Activated CD4-positive, alpha-beta T cell treated with anti-CD3 and anti-CD28 coated beads, Interleukin-2, amount 10 ng/mL, durations not matched to agents 24 days and 14 days (primary cell): ENCODE measurements at regions not wholly inside any gene's neighbourhood (a gene's known extent, or its start where the extent isn't known, plus 50 kb on each side); places are given as distances from the start of the nearest gene placed in this dataset.

Source experiments
- DNase-seq: peaks from one replicate; pipeline ENCODE4 v3.0.0; 2022
- H3K27ac Mint-ChIP-seq: one replicate; pipeline ENCODE4 v1.8.0; 2022; ENCODE audit warnings: mild to moderate bottlenecking, mixed read lengths
- H3K27me3 Mint-ChIP-seq: one replicate; pipeline ENCODE4 v1.8.0; 2022; ENCODE audit warnings: mixed read lengths
- H3K36me3 Mint-ChIP-seq: one replicate; pipeline ENCODE4 v1.8.0; 2022; ENCODE audit warnings: low read depth, mild to moderate bottlenecking, mixed read lengths
- H3K4me1 Mint-ChIP-seq: one replicate; pipeline ENCODE4 v1.8.0; 2021; ENCODE audit warnings: mixed read lengths
- H3K4me3 Mint-ChIP-seq: one replicate; pipeline ENCODE4 v1.8.0; 2022; ENCODE audit warnings: mild to moderate bottlenecking, moderate library complexity, mixed read lengths
- H3K9me3 Mint-ChIP-seq: one replicate; pipeline ENCODE4 v1.8.0; 2021; ENCODE audit warnings: mixed read lengths
- intact Hi-C: fragments of 100-400 bp; cut with micrococcal nuclease; formaldehyde crosslinking; loops from one replicate; pipeline ENCODE4 v1.15.1; 2023

DNA sequence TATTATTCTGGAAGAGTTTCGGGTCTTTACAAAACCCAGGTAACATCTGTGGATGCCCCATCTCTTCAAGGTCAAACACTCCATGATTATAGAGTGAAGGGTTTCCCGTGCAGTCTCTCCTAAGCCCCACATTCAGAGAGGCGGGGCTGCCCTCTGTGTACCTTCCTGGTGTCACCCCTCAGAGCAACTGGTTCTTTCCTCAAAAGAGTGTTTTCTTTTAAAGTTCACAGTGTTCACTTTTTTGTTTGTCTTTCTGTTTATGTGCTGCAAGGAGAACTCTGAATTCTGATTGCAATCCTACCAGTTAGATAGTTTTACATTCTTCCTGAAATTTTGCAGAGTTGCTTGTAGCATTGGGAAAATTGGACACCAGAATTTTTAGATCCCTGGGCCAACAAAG, 190.2 kb downstream of the ADAMTS15 start:
- H3K4me3 Mint-ChIP-seq, result no peak overlapping the region
- intact Hi-C loops, result no loop called here
- H3K4me1 Mint-ChIP-seq, result peaks cover 32% of the 10 kb centered on the region
- no peaks in the 10 kb centered on the region for H3K27me3 Mint-ChIP-seq
- no peaks in the 10 kb centered on the region for H3K9me3 Mint-ChIP-seq
- H3K27ac Mint-ChIP-seq, result no peak overlapping the region
- H3K36me3 Mint-ChIP-seq, result no peaks in the 10 kb centered on the region
- no peak for DNase-seq

DNA sequence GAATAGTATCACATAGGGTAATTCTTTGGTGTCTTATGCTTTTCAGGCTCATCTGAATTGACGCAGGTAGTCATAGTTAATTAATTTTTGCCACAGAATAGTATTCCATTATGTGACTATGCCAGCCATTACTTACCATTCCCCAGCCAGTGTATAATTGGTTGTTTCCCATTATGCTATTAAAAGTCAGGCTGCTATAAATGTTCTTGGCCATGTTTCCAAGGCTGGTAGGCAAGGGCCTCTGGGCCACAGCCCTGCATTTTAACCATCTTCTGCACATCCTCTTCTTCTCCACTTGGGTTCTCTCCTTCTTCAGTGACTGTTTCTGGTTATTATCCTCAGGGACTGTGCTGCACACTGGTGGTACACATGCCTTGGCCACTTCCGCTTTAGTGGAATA, 190.9 kb downstream of the ADAMTS15 start:
- H3K36me3 Mint-ChIP-seq, result no peaks in the 10 kb centered on the region
- no peaks in the 10 kb centered on the region for H3K27me3 Mint-ChIP-seq
- H3K4me1 Mint-ChIP-seq, result peaks cover 25% of the 10 kb centered on the region
- no peak overlapping the region for H3K4me3 Mint-ChIP-seq
- H3K27ac Mint-ChIP-seq, result no peak overlapping the region
- DNase-seq, result no peak
- H3K9me3 Mint-ChIP-seq, result no peaks in the 10 kb centered on the region
- intact Hi-C loops, result no loop called here

DNA sequence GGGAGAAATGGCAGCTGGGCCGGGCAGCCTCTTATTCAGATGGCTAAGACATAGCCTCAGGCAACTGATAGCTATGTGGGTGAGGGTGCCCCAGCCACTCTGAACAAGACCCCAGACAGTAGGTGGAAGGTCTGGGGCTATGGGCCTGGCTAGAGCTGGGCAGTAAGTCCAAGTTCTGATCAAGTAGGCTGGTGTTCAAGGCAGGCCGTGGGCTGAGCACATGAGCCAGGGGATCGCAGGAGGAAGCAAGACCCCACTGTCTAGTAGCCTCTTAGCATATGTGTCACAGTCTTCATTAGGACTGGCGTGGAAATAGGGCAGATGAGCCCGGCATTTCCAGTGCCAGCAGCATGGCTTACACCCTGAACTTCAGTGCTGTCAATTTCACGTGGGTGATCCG, 192.1 kb downstream of the ADAMTS15 start:
- no peaks in the 10 kb centered on the region for H3K9me3 Mint-ChIP-seq

DNA sequence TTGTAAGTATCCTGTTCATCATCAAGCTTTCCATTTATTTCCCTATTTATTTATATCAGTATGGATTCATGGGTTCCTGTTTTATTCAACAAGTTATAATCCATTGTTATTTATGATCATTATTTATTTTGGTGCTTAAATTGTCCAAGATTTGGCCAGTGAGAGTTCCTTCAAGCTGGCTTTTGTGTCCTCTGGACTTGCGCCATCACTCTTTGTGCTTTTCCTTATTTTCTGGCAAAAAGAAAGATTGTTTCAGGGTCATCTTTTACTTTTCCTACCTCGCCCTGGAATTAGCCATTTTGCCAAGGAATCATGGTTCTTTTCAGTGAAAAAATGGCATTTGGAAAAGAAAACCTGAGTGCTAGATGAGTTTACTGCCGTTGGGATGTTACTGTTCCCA, 193.4 kb downstream of the ADAMTS15 start:
- no peak overlapping the region for H3K4me3 Mint-ChIP-seq

More for the DNA sequence above, 192.1 kb downstream of the ADAMTS15 start:
- DNase-seq, result no peak
- Mint-ChIP-seq H3K27ac (no peak overlapping the region), H3K4me3 (no peak overlapping the region), H3K4me1 (peaks cover 16% of the 10 kb centered on the region), H3K27me3 (no peaks in the 10 kb centered on the region), H3K36me3 (no peaks in the 10 kb centered on the region)
- intact Hi-C loops, result no loop called here

DNA sequence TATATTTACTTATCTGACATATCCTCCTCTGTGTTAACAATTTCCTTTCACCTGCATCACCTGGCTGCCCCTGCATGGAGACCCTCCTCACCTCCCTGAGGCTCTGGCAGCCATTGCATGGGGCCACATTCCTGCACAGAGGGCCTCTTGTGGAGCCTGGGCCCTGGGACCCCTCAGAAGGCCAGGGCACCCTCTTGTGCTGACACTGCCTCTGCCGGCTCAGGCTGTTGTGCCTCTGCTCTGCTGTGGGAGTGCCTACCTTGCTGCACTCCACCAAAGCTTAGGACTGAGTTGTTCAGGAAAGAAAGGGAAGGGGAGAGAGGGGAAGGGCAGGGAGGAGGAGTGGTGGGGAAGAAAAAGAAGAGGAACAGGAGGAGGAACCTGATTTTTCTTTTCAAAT, 194.5 kb downstream of the ADAMTS15 start:
- Mint-ChIP-seq H3K27me3 (no peaks in the 10 kb centered on the region), H3K36me3 (no peaks in the 10 kb centered on the region), H3K4me3 (no peak overlapping the region), H3K9me3 (no peaks in the 10 kb centered on the region), H3K4me1 (no peaks in the 10 kb centered on the region), H3K27ac (no peak overlapping the region)
- no peak for DNase-seq
- intact Hi-C loops, result no loop called here

More for the DNA sequence above, 193.4 kb downstream of the ADAMTS15 start:
- Mint-ChIP-seq H3K4me1 (peaks cover 8% of the 10 kb centered on the region), H3K9me3 (no peaks in the 10 kb centered on the region), H3K27me3 (no peaks in the 10 kb centered on the region), H3K27ac (no peak overlapping the region), H3K36me3 (no peaks in the 10 kb centered on the region)
- intact Hi-C loops, result no loop called here
- no peak for DNase-seq

DNA sequence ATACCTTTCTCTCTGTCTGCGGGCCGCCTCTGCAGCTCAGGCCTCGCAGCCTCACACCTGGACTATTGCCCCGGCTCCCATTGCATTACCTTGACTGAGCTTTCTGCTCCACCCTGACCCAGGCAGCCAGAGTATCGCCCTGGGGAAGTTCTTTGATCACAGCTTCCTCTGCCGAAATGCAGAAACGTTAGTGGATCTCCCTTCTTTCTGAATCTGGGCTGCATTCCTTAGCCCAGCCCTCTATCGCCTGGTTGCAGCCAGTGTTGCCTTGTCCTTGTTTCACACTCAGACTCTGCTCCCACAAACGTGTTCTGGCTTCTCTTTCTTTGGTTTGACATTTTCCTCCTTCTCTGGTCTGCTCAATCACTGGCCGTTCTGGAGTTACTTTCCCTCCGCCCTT, 195.7 kb downstream of the ADAMTS15 start:
- intact Hi-C loops, result no loop called here
- no peaks in the 10 kb centered on the region for H3K9me3 Mint-ChIP-seq
- no peaks in the 10 kb centered on the region for H3K4me1 Mint-ChIP-seq
- H3K36me3 Mint-ChIP-seq, result no peaks in the 10 kb centered on the region
- no peak for DNase-seq
- no peak overlapping the region for H3K27ac Mint-ChIP-seq
- no peak overlapping the region for H3K4me3 Mint-ChIP-seq
- H3K27me3 Mint-ChIP-seq, result no peaks in the 10 kb centered on the region

DNA sequence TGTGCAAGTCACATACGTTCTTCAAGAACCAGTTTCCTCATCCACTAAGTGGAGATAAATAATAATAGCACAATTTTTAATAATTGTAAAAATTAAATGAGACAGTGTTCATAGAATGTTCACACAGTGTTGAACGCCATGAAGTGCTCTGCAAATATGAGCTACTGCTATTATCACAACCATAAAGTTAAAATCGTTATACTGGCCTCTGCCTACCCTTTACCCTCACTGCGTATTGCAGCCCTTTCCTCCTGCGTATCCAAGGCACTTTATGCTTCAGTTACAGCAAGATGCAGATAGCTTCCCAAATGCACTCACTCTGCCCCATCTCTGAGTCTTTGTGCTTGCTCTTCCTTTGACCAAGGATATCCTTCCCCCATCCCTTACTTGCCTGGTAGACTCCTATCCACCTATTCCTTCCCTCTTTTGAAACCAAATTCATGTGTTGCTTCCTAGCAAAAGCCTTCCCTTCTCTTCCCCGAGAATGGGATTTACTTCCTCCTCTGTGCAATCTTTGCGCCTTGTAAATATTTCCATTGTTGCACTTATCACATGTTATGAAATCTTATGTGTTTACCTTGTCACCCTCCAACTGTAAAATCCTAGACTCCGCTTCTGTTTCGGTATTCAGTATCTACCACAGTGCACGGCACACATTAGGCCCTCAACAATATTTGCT, 196.9 kb downstream of the ADAMTS15 start:
- Mint-ChIP-seq H3K4me1 (no peaks in the 10 kb centered on the region), H3K4me3 (no peak overlapping the region), H3K36me3 (no peaks in the 10 kb centered on the region), H3K9me3 (no peaks in the 10 kb centered on the region), H3K27ac (no peak overlapping the region), H3K27me3 (no peaks in the 10 kb centered on the region)
- intact Hi-C loops, result no loop called here
- DNase-seq, result no peak

DNA sequence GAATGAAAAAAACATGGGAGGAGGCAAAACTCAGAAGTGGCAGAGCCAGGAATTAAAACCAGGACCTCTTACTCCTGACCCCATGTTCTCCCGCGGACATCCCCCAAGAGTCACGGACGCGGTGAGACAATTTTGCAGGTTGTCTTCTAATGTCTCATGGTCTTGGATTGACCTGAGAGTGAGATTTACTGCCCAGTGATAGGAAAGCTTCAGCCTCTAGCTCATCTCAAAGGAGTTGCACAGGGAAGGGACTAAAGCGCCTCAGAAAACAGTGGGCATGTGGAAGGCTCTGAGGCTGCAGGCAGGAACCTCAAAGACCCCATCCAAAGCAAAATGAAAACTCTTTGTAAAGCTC, 197.4 kb downstream of the ADAMTS15 start:
- Mint-ChIP-seq H3K27ac (no peak overlapping the region), H3K9me3 (no peaks in the 10 kb centered on the region), H3K27me3 (no peaks in the 10 kb centered on the region), H3K4me3 (no peak overlapping the region), H3K36me3 (no peaks in the 10 kb centered on the region), H3K4me1 (no peaks in the 10 kb centered on the region)
- no peak for DNase-seq
- intact Hi-C loops, result no loop called here

DNA sequence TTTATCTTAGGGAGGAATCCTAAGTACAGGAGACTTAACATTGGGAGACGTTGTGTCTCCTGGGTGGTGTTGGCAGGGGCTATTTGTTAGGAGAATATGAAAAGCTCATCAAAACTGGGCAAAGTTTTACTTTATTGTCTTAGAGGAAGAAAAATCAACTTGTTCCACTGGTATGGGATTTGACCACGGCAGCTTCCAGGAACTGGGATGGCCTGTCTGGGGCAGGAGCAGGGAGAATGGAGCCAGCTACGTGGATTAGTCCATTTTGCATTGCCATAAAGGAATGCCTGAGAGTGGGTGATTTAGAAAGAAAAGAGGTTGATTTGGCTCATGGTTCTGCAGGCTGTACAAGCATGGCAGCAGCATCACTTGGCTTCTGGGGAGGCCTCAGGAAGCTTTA, 198.4 kb downstream of the ADAMTS15 start:
- intact Hi-C loops, result no loop called here
- H3K4me1 Mint-ChIP-seq, result no peaks in the 10 kb centered on the region
- H3K9me3 Mint-ChIP-seq, result no peaks in the 10 kb centered on the region
- no peak overlapping the region for H3K27ac Mint-ChIP-seq
- no peak for DNase-seq
- H3K36me3 Mint-ChIP-seq, result no peaks in the 10 kb centered on the region
- H3K4me3 Mint-ChIP-seq, result no peak overlapping the region
- H3K27me3 Mint-ChIP-seq, result no peaks in the 10 kb centered on the region

DNA sequence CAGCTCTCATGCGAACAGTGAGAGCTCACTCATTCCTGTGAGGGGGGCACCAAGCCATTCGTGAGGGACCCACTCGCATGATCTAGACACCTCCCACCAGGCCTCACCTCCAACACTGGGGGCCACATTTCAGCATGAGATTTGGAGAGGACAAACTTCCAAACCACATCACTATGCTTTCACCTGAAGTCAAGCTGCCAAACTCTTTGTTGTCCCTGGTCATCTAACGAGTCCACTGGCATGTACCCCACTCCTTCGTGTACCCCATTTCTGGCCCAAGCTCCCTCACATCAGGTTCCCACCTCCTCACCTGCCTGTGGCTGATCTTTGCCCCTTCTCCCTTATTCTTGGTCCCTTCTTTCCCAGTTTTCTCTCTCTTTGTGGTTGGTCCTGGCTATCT, 198.9 kb downstream of the ADAMTS15 start:
- Mint-ChIP-seq H3K27ac (no peak overlapping the region), H3K4me3 (no peak overlapping the region), H3K27me3 (no peaks in the 10 kb centered on the region), H3K36me3 (no peaks in the 10 kb centered on the region), H3K4me1 (no peaks in the 10 kb centered on the region), H3K9me3 (no peaks in the 10 kb centered on the region)
- intact Hi-C loops, result no loop called here
- DNase-seq, result no peak

DNA sequence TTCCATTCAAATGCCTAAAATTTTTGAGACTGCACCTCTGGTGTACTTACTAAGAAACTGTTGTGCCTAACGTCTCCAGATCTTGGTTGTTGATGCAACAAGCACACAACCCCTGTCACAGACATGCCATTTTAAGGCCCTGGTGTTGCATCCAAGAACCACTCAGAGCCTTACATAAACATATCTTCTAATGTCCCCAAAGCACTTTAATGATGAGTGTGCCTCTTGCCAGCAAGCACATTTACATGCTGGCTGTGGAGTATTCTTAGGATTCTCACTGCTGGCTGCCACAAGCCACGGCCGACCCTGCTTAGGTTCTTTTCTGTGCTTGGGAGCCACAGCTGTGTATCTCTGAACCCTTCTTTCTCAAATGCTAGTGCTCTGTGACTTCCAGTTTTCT, 201.4 kb downstream of the ADAMTS15 start:
- Mint-ChIP-seq H3K27me3 (no peaks in the 10 kb centered on the region), H3K27ac (no peak overlapping the region), H3K4me3 (no peak overlapping the region), H3K36me3 (no peaks in the 10 kb centered on the region), H3K9me3 (no peaks in the 10 kb centered on the region), H3K4me1 (no peaks in the 10 kb centered on the region)
- DNase-seq, result no peak
- intact Hi-C loops, result no loop called here

DNA sequence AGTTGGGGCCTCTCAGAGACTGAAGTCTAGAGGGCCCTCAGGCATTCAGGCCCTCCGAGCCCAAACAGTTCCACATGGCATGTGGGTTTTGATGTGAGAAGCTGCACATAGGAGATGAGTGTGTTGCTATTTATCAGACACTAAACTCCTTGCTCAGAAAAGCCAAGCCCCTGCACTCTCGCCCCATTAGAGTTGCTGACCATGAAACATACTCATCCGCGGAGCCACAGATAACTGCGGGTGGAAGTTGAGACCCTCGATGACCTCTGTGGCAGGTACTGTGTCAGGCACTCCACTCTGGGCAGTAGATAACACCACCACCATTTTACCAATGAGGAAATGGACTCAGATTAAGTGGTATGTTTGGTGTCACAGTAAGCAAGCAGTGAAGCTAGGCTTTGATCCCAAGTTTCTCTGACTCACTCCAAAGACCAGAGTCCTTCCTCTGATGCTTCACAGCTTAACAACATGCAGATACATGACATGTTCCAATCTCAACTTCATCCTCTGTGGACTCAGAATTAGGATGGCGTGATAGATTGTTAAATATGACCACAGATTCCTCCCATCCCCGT, 202.1 kb downstream of the ADAMTS15 start:
- Mint-ChIP-seq H3K36me3 (no peaks in the 10 kb centered on the region), H3K4me1 (no peaks in the 10 kb centered on the region), H3K27ac (no peak overlapping the region), H3K27me3 (no peaks in the 10 kb centered on the region), H3K9me3 (no peaks in the 10 kb centered on the region), H3K4me3 (no peak overlapping the region)
- no peak for DNase-seq
- intact Hi-C loops, result no loop called here

DNA sequence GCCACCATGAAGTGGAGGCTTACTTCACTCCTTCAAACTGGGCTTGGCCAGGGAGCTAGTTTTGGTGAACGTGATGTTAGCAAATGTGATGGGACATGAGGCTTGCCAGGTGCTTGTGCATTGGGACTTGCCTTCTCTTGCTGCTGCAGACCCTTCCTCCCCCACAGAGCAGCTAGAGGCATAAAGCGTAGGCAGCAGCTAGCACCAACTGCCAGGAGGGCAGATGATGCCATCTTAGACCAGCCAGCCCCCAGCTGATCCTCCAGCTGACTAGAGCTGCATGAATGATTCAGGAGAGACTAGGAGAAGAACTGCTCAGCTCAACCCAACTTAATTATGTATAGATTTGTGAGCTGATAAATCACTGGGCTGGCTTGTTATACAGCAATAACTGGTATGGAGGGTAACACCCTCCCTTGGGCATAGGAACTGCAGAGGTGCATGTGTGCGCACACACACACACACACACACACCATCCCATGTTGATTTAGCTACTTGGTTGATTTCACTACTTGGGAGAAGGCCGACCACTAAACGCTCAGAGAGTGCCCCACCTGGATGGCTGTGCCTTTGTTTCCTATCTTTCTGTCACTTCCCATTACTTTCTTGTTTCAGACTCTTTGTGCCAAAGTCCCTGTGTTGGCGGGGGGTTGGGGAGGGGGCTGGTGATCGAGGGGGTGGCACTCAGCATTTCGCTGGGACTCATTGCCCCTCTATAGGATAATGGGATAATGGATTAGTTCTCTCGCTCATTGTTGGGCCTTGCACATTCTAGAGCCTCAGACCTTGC, 202.8 kb downstream of the ADAMTS15 start:
- Mint-ChIP-seq H3K4me3 (no peak overlapping the region), H3K9me3 (no peaks in the 10 kb centered on the region), H3K36me3 (no peaks in the 10 kb centered on the region), H3K27me3 (no peaks in the 10 kb centered on the region), H3K27ac (no peak overlapping the region), H3K4me1 (no peaks in the 10 kb centered on the region)
- no peak for DNase-seq
- intact Hi-C loops, result no loop called here

DNA sequence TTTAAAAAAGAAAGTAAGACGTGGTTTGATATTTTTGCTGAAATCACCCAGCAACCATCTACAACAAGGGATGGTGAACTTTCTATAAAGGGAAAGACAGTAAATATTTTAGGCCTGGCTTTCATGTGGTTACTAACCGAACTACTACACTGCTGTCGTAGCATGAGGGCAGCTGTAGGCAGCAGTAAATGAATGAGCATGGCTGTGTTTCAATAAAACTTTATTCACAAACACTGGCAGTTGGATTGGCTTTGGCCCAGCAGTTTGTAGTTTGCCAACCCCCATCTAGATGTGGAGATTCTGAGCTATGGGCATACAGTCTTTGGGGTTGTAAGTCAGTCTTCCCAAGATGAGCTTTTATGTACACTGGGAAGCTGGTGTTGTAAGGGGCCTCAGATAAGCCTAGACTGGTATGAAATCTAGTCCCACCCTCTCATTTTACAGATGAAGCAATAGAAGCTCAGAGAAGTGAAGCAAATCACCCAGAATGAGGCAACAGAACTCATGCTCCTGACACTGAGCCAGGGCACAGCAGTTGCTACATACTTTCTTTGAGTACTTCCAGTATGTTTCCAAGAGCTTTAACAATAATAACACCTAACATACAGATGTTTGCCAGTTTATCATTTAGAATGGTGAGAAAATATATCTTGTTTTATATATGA, 204.4 kb downstream of the ADAMTS15 start:
- intact Hi-C loops, result no loop called here
- Mint-ChIP-seq H3K36me3 (no peaks in the 10 kb centered on the region), H3K27me3 (no peaks in the 10 kb centered on the region), H3K4me1 (no peaks in the 10 kb centered on the region), H3K27ac (no peak overlapping the region), H3K4me3 (no peak overlapping the region), H3K9me3 (no peaks in the 10 kb centered on the region)
- DNase-seq, result no peak
